ENCODE measurements at regions not wholly inside any gene's neighbourhood (a gene's known extent, or its start where the extent isn't known, plus 50 kb on each side); places are given as distances from the start of the nearest gene placed in this dataset.
"Not testable (repeated sequence)": the region's sequence is repeated elsewhere in the genome, so short reads cannot be mapped to it uniquely, and the experiment has no call there.

- DNase-seq (ENCODE audit: low spot score): no peak
- intact Hi-C loops (cut with DNase I): no loop called here
These were observed 118.5 kb downstream of the GLUD2 start for GRCh38 chrX:121165930-121166359.

GRCh38 chrX:121169099-121170035 is 122.0 kb downstream of the GLUD2 start:
- intact Hi-C loops (cut with DNase I): no loop called here
- DNase-seq (ENCODE audit: low spot score): no peak

GRCh38 chrX:121172703-121173102 is 125.3 kb downstream of the GLUD2 start:
- no peak for DNase-seq (ENCODE audit: low spot score)
- intact Hi-C loops (cut with DNase I): no loop called here

- intact Hi-C loops (cut with DNase I): no loop called here
These were observed 132.6 kb downstream of the GLUD2 start for GRCh38 chrX:121179972-121180371.

GRCh38 chrX:121191779-121192178 is 144.4 kb downstream of the GLUD2 start:
- DNase-seq (ENCODE audit: low spot score): no peak
- intact Hi-C loops (cut with DNase I): no loop called here

More at GRCh38 chrX:121179972-121180371, 132.6 kb downstream of the GLUD2 start:
- DNase-seq (ENCODE audit: low spot score): no peak

GRCh38 chrX:121195719-121196118 is 148.3 kb downstream of the GLUD2 start:
- intact Hi-C loops (cut with DNase I): no loop called here
- DNase-seq (ENCODE audit: low spot score): no peak

- intact Hi-C loops (cut with DNase I); DNase-seq (ENCODE audit: low spot score): not testable (repeated sequence)
These were observed 149.5 kb downstream of the GLUD2 start for GRCh38 chrX:121196872-121197444.

GRCh38 chrX:121208563-121208962 is 161.2 kb downstream of the GLUD2 start:
- DNase-seq (ENCODE audit: low spot score): no peak
- intact Hi-C loops (cut with DNase I): no loop called here

GRCh38 chrX:121216641-121217374 is 169.4 kb downstream of the GLUD2 start:
- intact Hi-C loops (cut with DNase I): no loop called here
- no peak for DNase-seq (ENCODE audit: low spot score)

GRCh38 chrX:121221322-121221977 is 174.0 kb downstream of the GLUD2 start:
- intact Hi-C loops (cut with DNase I): no loop called here
- no peak for DNase-seq (ENCODE audit: low spot score)

- intact Hi-C loops (cut with DNase I): no loop called here
- DNase-seq (ENCODE audit: low spot score): no peak
These were observed 180.5 kb downstream of the GLUD2 start for GRCh38 chrX:121227888-121228287.

GRCh38 chrX:121231566-121232358 is 184.4 kb downstream of the GLUD2 start:
- intact Hi-C loops (cut with DNase I): no loop called here
- no peak for DNase-seq (ENCODE audit: low spot score)

GRCh38 chrX:121236040-121236439 is 188.6 kb downstream of the GLUD2 start:
- intact Hi-C loops (cut with DNase I): no loop called here
- no peak for DNase-seq (ENCODE audit: low spot score)

- intact Hi-C loops (cut with DNase I): no loop called here
- DNase-seq (ENCODE audit: low spot score): no peak
These were observed 190.7 kb downstream of the GLUD2 start for GRCh38 chrX:121238093-121238492.

GRCh38 chrX:121244511-121244910 is 197.1 kb downstream of the GLUD2 start:
- DNase-seq (ENCODE audit: low spot score): no peak
- intact Hi-C loops (cut with DNase I): no loop called here

GRCh38 chrX:121245763-121246162 is 198.4 kb downstream of the GLUD2 start:
- intact Hi-C loops (cut with DNase I): no loop called here
- DNase-seq (ENCODE audit: low spot score): no peak

- intact Hi-C loops (cut with DNase I): no loop called here
- DNase-seq (ENCODE audit: low spot score): no peak
These were observed 206.9 kb downstream of the GLUD2 start for GRCh38 chrX:121254336-121254735.

GRCh38 chrX:121256647-121257046 is 209.2 kb downstream of the GLUD2 start:
- no peak for DNase-seq (ENCODE audit: low spot score)
- intact Hi-C loops (cut with DNase I): no loop called here

- intact Hi-C loops (cut with DNase I): no loop called here
- DNase-seq (ENCODE audit: low spot score): no peak
These were observed 211.1 kb downstream of the GLUD2 start for GRCh38 chrX:121258545-121258944.
